GM18861 (cell line): ENCODE measurements at regions not wholly inside any gene's neighbourhood (a gene's known extent, or its start where the extent isn't known, plus 50 kb on each side); places are given as distances from the start of the nearest gene placed in this dataset.

ENCODE experiments used
- ATAC-seq: cut with Tn5 transposase; IDR thresholded peaks from one replicate; pipeline ENCODE4 v1.9.1; 2021; ENCODE audit not compliant: unreplicated experiment

DNA sequence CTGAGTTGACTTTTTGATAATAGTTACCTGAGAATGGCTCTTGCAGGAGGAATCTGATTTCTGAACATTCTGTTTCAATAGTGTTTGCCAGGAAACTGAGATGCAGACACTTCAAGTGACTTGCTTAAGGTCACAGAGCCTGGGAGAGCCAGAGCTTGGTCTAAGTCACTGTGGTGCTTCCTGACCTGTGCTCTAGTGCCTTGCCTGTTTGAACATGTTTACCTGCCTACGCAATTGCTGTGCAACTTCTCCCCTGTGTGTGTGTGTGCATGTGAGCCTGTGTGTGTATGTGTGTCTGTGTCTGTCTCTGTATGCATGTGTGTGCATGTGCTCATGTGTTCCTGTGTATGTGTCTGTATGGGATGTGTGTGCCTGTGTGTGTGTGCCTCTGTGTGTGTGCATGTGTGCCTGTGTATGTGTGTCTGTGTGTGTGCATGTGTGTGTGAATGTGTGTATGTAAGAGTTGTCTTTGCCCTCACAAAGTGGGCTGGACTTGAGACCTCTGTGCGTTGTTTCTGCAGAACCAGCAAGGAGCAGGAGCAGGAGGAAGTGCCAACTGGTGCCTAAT is 185.8 kb downstream of the GADD45G start:
- ATAC-seq, result no peak

GRCh38 chr9:89791754-89792153 is 186.9 kb downstream of the GADD45G start:
- ATAC-seq, result no peak

GRCh38 chr9:89792189-89793123 is 187.6 kb downstream of the GADD45G start:
- ATAC-seq, result no peak

GRCh38 chr9:89793124-89793495 is 188.3 kb downstream of the GADD45G start:
- ATAC-seq, result no peak

GRCh38 chr9:89793551-89793950 is 188.7 kb downstream of the GADD45G start:
- ATAC-seq, result no peak

- no peak for ATAC-seq
Measured at GRCh38 chr9:89794918-89795317, 190.1 kb downstream of the GADD45G start.

GRCh38 chr9:89795538-89796195 is 190.9 kb downstream of the GADD45G start:
- no peak for ATAC-seq

GRCh38 chr9:89796606-89797005 is 191.8 kb downstream of the GADD45G start:
- no peak for ATAC-seq

- no peak for ATAC-seq
Measured at GRCh38 chr9:89797255-89797654, 192.4 kb downstream of the GADD45G start.

DNA sequence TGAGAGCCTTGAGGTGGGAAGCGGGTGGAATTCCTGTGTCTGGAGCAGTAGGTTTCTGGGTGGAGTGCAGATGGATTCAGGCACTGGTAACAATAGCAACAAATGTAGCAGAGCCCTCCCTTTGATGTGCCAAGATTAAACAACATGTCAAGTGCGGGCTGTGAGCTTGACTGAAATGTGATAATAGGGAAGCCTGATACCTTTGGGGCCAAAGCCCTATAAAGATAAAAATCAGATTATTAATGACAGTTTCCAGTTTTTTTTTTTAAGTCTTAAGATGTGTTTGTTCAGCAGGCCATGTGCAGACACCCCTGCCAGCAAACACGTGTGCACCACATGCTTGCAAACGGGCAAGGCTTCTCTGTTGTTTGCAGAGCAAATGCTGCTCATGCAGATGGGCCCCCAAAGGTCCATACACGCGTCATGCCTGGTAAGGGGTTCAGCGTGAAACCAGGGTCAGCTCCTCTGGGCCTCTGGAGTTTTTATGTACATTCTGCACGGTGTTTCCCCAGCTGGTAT is 193.2 kb downstream of the GADD45G start:
- no peak for ATAC-seq

- no peak for ATAC-seq
Measured at GRCh38 chr9:89798547-89799120, 193.8 kb downstream of the GADD45G start.

DNA sequence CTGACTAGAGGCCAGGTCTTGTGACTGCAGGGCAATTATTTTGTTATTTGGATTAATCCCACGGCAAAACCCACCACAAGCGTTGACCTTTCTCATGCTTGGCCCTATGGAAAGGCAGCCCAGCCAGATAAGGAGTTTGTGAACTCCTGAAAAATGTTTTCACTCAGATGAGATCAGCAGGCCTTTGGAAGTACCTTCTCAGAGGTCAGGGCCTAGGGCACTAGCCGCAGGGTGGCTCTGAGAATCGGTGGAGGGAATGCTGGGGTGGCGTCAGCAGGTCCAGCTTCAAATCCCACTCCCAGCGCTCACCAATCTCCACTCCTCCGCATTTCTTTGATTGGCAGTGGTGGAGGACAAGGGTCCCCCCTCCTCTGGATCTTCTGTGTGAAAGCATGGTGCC is 194.4 kb downstream of the GADD45G start:
- no peak for ATAC-seq

GRCh38 chr9:89799766-89800165 is 195.0 kb downstream of the GADD45G start:
- no peak for ATAC-seq

DNA sequence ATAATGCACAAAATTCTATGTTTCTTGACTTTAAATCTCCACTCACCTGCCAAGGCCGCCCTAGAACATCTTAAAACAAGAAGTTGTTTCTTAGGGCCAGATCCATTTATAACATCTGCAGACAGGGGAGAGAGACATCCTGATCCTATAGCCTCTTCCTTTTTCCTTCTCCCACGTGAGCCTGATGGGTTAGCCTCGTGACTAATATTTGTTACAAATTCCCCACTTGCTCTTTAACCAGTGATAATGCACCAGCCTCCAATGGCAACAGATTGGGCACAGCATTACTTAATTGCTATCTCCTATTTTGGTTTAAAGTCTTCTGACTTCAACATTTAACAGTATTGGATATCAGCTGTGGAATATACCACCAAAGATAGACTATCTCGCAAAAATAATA is 196.5 kb downstream of the GADD45G start:
- no peak for ATAC-seq

DNA sequence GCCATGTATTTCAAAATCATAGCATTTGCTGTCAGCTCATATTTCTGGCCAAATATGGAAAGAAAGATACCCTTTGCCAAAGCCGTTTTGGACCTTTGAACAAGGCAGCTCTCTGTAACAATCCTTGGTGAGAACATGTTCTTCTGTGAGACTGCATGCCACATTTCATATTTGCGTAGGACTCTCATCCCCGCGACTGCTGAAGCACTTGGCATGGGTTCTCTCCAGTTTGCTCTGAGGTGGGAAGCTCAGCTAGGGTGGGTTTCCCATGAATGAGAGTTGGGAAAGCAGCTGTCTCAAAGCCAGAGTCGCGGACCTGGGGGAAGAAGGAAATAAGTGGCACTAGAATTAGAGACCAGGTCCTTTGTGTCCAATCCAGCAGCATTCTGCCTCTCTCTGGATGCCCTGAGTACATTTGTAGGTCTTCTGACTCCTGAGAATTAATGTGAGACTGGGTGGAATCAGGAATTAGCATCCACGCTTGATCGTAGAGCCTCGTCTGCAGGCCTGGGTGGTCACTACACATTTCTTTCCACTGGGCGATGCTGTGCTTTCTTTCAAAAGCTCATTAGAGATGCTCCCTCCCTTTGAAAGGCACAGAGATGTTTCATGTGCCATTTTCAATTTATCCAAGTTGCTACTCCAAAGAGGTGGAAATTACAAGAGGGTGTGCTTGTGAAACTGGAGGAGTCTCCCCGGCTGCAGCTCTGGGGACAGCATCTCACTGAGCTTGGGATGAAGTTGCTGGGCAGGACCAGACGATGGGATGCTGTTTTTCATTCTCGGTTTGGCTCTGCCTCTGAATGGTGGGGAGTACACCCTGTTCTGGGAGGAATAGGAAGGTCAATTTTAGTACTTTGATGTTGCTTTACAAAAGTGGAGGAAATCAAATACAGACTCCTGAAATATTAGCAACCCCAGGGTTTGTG is 197.2 kb downstream of the GADD45G start:
- ATAC-seq, result no peak

GRCh38 chr9:89802781-89803355 is 198.1 kb downstream of the GADD45G start:
- ATAC-seq, result no peak

GRCh38 chr9:89803403-89803802 is 198.6 kb downstream of the GADD45G start:
- ATAC-seq, result no peak

GRCh38 chr9:89804766-89805531 is 200.1 kb downstream of the GADD45G start:
- no peak for ATAC-seq

DNA sequence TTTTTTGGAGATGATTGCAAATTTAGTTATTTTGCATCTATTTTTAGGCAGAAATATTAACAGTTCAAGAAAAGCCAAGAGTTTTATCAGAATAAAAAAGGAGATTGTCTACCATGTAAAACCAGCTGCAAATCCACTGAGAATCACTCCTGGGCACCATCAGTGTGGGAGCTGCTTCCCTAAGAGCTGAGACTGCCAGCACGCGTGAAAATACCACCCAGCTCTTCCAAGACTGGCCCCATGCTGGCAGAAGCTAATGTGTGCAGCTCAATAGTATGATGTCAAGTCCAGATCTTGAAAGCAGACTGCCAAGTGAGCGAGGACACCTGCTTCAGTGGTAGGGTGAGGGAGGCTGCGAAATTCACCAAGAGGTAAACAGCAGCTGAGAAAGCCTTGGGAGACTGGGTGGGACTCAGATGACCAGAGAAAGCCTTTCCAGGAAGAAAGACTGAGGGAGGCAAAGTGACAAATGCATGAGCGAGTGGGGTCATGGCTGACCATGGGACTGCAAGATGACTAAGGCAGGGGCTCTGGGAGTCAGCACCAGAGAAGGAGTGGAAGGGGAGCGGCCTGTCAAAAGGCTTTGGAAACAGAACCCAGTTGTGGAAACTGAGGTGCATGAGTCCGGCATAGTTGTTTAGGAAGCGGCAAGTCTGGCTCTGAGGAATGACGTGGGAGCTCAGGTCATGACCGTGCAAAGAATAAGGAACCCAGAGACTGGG is 200.9 kb downstream of the GADD45G start:
- ATAC-seq, result no peak
